ENCODE measurements at regions not wholly inside any gene's neighbourhood (a gene's known extent, or its start where the extent isn't known, plus 50 kb on each side); places are given as distances from the start of the nearest gene placed in this dataset.

DNA sequence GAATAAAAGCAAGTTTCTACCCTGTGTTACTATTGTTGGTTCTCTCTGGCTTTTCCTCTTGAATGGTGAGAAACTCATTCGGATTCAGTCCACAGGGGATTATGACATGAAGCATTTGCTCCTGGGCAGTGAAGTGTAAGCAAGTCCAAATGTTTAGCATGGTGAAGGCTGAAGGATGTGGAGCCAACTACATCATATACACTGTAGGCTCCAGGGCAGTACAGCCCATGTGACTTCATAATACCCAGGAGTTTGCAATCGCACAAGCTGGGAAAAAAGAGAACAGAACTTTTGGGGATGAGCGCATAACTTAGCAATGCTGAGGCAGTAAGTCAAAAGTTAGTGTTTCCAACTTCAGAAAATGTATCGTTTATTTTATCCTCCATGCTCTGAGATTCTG, 695.7 kb upstream of the POU3F3 start:
- no peak for DNase-seq (ENCODE audit: low spot score)

DNA sequence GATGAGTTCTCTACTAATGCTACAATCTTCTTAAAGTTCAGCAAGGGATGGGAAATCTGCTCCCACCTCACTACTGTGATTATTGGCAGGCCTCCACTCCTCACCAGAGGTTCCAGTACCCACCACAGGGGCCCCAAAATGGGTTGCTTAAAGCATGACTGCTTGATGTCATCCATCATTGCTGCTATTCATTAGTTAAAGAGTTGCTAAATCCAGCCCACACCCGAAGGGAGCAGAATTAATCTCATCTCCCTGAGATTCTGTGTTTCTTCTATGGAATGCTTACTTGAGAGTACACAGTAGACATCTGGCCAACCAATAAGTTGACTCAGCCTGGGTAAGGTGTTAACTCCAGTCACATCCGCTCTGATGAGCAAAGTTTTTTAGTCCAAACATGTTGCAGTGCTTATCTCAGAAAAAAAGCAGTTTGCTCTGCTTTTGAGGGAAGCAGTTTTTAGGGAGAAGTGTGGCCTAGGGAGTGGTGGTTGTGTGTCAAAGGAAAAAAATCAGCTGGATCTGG, 690.2 kb upstream of the POU3F3 start:
- DNase-seq (ENCODE audit: low spot score), result no peak

DNA sequence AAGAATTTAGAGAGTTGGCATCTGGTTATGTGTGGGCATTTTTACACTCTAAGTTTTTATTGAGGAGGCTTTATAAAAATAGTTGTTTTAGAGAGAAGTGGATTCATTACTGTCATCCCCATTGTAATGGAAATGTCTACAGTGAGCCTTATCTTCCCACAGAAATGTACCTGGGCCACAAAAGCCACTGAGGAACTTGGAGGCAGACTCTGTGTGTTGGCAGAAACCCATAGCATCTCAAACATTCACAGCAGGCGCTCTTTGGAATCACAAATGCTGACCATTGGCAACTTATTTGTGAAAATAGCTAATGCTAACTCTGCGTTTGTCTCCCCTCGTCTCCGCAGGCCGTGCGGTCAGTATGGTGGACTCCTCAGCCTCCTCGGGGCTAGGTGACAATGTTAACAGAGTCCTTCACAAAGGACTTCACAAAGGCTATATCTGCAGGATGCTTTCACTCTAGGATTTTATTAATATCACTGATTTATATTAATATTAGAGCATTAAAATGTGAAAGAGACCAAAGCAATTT, 689.1 kb upstream of the POU3F3 start:
- no peak for DNase-seq (ENCODE audit: low spot score)

DNA sequence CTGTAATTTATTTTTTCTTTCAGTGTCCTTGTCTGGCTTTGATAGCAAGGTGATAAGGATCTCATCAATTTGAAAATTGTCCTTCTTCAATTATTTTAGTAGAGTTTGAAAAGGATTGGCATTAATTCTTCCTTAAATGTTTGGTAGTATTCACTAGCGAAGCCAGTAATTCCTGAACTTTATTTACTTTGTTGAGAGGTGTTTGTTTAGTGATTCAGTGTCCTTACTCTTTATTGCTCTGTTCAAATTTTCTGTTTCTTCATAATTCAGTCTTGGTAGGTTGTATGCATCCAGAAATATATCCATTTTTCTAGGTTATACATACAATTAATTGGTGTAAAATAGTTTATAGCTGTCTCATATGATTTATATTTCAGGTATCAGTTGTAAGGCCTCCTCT, 676.7 kb upstream of the POU3F3 start:
- no peak for DNase-seq (ENCODE audit: low spot score)

DNA sequence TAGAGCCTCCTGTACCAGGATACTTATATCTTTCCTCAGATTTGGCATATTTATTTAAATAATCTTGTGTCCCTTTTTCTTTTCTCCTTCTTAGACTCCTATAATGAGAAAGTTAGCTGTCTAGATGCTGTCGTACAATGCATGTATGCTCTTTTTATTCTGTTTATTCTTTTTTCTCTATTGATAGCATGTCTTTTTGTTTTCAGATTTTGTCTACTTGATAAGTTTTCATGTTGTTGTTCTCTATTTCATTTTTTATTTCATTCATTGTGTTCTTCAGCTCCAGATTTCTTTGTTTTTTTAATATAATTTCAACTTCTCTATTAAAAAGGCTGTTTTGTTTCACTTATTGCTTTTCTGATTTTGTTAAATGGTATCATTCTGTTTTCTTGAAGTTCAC, 674.3 kb upstream of the POU3F3 start:
- no peak for DNase-seq (ENCODE audit: low spot score)

DNA sequence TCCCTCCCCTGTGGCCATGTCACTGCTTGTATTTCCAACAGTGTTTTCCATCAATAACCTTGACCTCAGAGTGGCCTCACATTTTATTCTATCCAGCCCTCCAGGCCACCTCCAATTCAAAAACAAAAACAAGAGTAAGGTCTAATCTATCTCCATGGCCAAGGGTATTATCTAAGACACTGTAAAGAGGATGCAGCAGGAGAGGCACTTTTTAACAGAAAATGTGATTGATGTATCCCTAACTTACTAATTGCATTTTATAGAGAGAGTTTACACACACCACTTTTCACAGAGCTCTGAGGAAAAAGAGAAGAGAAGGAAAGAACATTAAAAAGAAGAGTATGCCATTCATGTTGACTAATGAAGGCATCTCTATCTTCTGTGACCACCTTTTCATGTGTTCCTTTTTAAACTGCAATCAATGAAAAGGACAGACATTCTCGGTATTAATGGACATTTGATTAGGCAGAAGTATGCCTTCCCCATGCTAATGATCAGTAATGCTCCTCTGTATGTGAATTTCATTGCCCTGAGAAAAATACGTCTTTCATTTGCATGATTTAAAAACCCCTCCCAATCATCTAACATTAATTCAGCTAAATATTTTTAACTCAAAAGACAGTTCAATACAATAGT, 653.3 kb upstream of the POU3F3 start:
- no peak for DNase-seq (ENCODE audit: low spot score)

DNA sequence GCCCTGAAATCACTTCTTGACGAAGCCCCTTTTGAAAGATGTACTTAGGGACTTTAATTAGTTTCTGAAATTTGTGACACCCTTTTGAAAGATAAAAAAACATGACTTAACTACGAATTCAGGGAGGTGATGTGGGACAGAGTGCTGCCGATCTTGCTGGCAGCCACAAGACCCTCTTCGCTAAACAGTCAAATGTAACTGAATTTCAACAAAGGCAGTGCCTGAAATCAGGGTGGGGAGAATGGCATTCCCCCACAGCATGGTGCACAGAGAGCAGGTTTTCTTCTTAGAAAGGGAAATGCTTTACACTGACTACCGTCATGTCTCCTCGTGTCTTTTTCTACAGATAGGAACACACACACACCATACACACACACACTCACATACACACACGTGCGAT, 640.2 kb upstream of the POU3F3 start:
- DNase-seq (ENCODE audit: low spot score), result peak; percentile 24

DNA sequence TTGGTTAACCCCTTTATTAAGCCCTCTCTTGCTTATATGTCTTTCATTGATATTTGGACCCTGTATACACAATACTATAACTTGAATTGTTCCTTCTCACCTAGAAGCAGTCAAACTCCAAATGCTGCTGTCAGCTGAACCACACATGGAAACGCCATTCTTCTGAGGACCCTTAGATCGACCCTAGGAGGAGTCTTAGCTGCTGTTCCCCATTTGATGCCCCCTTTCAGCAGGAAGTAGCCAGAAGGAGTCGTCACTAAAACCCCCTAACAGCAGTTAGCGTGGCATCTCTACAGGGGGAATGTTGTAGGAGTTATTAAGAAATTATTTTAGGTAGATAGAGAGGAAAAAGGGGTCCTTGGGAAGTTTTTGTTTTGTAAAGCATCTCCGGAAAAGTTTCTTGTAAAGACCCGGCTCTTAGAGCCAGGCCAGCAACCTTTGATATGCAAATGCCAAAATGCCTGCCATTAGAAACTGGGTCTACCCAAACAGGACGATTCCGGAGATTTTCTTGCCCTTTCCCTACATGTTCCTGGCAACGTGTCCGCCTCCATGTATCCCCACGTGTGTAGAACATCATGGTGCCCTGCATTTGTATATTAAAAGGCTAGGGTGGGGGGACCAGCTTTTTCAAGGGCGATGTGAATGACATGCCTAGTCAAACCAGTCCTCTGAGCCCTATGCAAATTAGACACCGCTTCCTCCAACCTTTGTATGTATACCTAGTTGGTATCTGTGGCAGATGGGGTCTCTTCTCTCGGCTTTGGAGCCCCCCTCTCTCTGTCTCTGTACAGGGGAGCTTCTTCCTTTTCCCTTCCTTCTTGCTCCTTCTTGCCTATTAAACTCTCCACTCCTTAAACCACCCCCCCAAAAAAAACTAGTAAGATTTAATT, 638.4 kb upstream of the POU3F3 start:
- DNase-seq (ENCODE audit: low spot score), result no peak

DNA sequence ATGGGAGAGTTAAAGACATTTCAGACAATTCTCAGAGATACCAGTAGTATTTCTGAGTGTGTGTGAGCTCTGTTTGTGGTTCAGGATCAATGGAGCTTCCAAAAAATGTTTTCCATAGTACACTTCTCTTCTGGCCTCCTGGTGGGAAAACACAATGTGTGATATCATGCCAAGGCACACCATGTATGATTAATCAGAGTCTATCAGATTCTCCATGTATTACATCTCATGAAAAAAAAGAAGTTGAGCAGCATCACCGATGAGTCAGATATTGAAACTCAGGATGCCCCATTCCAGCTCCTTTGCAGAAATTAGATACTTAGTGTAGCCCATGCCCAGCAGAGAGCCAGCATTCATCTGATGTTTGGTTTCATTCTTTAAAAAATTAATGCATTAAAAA, 620.3 kb upstream of the POU3F3 start:
- DNase-seq (ENCODE audit: low spot score), result no peak

DNA sequence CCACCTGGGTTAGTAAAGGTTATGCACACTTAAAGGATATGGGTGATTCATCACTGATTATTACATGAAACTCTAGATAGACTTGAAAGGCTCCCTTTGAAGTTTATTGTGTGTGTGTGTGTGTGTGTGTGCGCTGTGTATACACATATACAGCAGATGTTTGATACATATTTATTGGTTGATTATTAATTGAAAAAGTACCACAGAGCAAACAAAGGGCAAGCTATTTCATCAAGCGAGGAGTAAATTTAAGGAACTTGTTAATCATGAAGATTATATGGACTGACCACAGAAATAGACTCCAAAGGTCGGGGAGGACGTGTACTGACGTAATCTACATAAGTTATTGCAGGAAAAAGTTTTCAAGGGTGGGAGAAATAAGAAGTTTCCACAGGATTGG, 617.4 kb upstream of the POU3F3 start:
- no peak for DNase-seq (ENCODE audit: low spot score)

DNA sequence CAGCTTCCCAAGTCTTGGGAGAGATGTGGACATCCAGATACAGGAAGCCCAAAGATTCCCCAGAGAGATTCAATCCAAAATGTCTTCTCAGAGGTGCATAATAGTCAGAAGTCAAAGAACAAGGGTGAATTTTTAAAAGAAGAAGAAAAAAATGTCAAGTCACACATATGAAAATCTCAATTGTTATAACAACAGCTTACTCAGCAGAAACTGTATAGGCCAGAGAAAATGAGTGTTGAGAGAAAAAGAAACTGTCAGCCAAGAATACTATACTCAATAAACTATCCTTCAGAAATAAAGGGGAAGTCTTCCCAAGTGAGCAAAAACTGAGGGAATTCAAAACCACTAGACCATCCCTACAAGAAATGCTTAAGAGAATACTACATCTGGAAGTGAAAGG, 612.9 kb upstream of the POU3F3 start:
- DNase-seq (ENCODE audit: low spot score), result no peak

DNA sequence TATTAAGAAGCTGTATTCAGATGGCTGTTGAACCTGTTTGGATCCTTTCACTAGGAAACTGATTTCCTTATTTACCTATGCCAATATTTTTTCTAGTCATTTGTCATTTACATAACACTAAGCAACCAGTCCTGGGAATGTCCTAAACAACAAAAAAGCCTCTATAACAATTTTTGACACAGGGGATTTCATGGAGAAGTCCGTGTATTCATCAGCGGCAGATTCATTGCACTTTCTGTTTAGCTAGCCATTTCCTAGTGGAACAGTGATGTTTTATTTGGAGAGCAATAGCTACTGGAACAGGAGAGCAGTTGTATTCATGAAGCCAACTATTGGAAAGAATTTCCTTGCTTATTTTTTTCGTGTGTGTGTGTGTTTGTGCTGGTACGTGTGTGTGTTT, 604.3 kb upstream of the POU3F3 start:
- DNase-seq (ENCODE audit: low spot score), result no peak

DNA sequence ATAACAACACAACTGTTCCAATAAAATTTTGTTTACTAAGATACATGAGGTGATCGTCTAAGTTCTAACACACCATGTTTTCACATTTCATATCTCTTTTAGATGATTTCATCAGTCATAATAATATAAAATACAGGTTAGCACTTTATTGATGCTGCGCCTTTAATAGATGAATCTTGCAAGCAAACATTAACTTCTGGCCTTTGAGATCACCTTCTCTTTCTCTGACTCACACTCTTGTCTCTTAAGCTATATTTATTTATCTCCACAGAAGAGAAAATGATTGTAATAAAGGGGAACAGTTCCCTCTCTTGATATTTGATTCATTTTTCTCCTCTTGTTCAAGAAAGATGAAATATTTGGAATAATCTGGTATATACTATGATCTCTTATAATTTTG, 603.3 kb upstream of the POU3F3 start:
- no peak for DNase-seq (ENCODE audit: low spot score)

DNA sequence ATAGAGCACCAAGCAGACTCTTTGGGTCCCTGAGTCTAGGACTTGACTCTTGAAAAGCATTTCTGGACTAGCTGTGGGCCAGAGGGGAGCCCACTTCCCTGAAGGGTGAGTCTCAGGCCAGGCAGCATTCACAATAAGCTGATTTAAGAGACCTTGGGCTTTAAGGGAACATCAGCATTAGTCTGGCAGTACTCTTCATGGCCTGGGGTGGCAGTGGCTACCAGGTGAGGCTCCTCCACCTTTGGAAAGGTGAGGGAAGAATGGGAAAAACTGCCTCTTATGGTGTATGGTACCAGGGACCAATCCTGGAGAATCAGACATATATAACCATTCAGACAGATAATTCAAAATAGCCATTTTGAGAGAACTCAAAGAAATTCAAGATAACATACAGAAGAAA, 599.9 kb upstream of the POU3F3 start:
- DNase-seq (ENCODE audit: low spot score), result no peak

DNA sequence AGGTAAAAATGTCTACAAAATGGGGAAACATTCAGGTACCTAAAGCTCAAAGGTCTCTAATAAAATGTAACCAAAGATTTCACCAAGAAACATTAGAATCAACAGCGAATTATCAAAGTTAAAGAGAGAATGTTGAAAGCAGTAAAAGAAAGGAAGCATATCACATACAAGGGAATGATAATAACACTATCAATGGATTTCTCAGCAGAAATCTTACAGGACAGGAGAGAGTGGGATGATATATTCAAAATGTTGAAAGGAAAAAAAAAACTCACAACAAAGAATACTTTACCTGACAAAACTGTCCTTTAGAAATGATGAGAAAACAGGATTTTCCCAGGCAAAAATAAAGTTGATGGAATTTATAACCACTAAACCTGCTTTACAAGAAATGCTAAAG, 591.2 kb upstream of the POU3F3 start:
- no peak for DNase-seq (ENCODE audit: low spot score)

DNA sequence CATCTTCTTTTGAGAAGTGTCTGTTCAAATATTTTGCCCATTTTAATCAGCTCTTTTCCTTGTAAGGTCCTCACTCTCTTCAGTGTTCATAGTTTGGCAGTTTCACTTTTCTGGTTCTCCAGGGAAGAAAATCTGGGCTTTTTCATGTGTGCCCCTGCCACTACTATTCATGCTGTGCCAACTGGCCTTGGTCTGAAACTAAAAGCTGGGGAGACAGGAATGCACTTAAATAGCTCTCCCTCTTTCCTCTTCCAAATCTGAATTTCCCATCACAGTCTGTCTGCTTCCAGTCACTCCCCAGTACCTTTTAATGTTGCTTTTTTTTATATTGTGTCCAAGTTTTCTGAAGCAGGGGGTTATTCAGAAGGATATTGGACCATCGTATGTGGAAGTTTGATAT, 574.3 kb upstream of the POU3F3 start:
- DNase-seq (ENCODE audit: low spot score), result no peak

DNA sequence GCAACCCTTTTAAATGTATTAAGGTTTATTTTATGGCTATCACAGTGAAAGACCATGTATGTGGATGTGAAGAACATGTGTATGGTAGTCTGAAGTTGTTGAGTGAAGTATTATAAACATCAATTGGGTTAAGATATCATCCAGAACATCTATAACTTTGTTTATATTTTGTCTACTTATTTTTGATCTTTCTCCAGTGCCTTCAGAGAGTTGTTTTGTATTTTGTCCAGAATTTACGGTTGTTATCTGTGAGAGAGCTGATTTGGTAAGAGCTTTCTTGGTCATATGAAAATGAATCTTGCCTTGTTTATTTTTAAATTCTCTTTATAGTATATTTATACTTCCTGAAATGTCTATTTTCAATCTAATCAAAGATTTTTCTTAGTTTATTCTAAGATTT, 573.7 kb upstream of the POU3F3 start:
- no peak for DNase-seq (ENCODE audit: low spot score)

DNA sequence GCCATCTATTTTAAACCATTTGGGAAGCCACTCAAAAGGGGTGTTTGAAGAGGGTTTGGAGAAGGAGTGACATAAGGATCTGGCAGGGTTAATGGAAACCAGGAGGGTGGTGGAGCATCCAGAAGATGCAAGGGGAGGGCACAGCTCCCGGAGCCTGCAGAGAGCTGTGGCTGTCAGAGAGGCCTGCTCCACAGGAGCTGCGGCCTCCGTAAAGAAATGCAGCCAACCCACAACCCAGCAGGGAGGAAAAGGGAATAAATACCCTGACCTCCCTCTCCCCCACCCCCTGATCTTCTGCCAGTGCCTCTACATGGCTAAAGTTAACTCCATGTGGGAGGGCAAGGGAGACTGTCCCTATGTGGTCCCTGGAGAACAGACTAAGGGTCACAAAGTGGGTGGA, 567.1 kb upstream of the POU3F3 start:
- peak; percentile 55 for DNase-seq (ENCODE audit: low spot score)

DNA sequence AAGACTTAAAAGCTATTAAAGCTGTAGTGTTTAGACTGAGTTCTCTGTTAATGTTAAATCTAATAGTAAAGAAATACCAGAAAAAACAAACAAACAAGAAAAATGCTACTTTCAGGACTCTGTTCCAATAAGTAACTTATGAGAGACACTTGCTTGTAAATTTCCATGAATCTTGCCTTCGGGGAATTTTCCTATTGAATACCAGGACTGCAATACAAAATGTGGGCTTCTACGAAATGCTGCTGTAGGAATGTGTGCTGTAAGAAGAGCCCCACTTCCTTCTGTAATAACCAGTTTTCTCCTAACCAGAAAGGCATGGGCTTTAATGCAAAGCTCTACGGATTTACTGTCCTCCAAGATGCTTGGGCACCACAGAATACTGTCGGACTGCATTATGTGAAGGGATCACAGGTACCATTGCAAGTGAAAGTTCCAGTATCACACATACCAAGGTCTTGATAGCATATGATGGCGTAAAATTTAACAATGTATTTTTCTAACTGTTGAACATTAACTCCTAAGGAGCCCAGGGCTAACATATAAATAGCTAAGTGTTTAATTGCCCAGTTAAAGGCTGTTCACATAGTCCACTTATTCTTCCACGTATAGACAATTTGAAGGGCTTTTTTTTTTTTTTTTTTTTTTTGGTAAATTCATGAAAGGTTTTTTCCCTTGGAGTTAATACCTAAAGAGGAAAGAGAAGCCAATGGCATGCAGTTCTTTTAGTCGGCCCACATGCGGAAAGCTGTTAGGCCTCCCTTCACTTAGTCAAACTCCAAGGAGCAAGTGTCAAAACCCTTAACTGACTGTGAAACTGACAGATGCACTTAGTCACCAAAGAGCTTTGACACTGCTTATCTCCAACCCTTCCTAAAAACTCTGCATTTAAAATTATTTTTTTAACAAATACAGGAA, 564.0 kb upstream of the POU3F3 start:
- no peak for DNase-seq (ENCODE audit: low spot score)

DNA sequence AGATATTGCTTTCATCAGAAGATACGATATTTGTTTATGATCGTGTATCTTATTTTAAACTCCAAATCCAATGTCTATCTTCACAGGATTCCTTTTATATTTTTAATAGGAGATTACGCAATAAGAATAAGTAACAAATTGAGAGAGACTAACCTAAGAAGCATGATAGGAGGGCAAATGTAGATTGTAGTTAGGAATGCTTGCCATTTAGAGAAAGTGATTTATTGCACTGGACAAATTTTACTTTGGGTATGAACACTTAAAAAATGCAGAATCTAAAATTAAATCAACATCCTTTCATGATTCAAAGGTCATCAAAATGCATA, 563.4 kb upstream of the POU3F3 start:
- DNase-seq (ENCODE audit: low spot score), result no peak

DNA sequence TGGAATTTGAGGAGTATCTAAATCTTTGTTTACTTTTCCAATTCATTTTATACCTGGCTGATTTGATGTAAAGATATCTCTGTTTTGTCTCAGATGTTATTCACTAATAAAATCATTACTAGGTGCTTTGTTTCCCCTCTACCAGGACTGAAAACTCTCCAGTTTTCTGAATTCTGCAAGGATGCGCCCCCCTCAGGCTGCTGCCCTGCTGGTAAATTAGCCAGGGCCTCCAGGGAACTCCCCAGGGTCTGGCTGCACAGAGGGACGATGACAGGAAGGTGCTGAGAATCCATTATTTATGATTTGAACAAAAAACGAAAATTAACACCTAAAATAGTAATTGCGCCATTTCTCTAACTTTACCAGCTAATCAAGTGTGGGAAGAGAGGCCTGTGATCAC, 541.2 kb upstream of the POU3F3 start:
- DNase-seq (ENCODE audit: low spot score), result no peak

DNA sequence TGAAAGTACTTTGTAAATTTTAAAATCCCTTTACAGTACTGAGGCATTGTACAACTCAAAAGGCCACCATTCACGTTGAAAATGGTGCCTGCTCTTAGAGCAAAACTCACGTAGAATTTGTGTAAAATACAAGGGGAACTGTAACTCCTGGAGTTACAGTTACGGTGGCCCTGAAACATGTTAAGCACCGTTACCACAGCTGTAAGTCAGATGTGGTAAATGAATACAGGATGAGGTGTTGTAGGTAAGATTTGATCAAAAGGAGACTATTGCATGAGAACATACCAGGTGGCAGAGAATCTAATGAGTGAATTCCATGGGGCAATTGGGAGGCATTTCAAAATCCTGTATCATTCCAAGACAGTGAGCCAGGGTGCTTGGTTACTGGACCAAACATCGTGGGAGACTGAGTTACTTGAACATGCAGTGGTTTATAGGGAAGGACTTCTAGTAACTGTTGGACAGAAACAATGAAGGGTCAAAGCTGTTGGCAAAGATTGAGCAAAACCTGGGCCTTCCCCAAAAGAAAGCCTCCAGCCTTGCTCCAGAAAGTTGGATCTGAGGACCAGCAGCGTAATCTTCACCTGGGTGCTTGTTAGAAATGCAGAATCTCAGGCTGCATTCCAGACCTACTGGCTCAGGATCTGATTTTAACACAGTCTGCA, 535.8 kb upstream of the POU3F3 start:
- no peak for DNase-seq (ENCODE audit: low spot score)

All from iPS-NIHi11 (cell line).